ENCODE measurements at regions not wholly inside any gene's neighbourhood (a gene's known extent, or its start where the extent isn't known, plus 50 kb on each side); places are given as distances from the start of the nearest gene placed in this dataset.

DNA sequence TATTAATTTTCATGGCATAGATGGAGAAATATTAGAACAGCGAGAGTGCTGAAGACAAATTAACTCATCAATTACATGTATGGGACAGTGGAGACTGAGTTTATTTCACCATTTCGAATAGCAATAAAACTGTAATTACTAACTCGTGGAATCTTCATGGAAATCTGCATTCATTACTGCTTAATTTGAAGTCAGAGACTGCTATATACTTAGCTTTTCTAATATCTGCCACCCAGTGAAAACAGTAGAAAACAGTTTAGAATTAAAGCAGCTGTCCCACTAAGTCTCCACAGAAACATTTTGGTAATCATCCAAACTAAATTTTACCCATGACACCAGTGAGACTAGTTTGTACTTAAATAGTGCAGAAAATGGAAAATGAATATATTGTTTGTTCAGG is 56.8 kb downstream of the IZUMO3 start:
- no peak overlapping the region for H3K27ac ChIP-seq
- intact Hi-C loops (cut with DNase I) = no loop called here
- H3K27me3 ChIP-seq = no peaks in the 10 kb centered on the region
- H3K36me3 ChIP-seq = no peaks in the 10 kb centered on the region
- TF ChIP-seq, protein P1, sequence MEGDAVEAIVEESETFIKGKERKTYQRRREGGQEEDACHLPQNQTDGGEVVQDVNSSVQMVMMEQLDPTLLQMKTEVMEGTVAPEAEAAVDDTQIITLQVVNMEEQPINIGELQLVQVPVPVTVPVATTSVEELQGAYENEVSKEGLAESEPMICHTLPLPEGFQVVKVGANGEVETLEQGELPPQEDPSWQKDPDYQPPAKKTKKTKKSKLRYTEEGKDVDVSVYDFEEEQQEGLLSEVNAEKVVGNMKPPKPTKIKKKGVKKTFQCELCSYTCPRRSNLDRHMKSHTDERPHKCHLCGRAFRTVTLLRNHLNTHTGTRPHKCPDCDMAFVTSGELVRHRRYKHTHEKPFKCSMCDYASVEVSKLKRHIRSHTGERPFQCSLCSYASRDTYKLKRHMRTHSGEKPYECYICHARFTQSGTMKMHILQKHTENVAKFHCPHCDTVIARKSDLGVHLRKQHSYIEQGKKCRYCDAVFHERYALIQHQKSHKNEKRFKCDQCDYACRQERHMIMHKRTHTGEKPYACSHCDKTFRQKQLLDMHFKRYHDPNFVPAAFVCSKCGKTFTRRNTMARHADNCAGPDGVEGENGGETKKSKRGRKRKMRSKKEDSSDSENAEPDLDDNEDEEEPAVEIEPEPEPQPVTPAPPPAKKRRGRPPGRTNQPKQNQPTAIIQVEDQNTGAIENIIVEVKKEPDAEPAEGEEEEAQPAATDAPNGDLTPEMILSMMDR (IDR thresholded peaks at IDR 0.05) = no peak
- 53 to 55% methylated on average over 3 of the region's 3 CpGs for WGBS, 2 donors
- DNase-seq = no peak
- no peak overlapping the region for H3K4me3 ChIP-seq
- no peaks in the 10 kb centered on the region for H3K9me3 ChIP-seq
- H3K4me1 ChIP-seq = no peaks in the 10 kb centered on the region

DNA sequence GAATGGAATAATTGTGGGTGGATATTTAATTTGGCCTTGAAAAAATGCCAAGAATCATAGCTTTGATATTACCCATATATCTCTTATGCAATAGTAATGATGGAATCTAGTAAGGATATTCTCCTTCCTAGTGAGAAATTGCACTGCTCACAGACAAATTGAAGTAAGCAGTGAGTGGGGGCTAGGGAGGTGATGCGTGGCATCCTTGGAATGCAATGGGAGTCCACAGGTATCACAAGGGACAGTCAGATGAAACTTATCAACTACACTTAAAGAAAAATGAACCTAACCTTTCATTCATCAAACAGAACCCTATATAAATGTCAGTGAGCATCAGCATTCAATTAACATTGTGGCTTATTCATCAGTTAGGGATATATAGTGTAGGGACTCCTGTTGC is 57.8 kb downstream of the IZUMO3 start:
- Histone ChIP-seq H3K27me3 (no peaks in the 10 kb centered on the region), H3K4me3 (no peak overlapping the region), H3K9me3 (no peaks in the 10 kb centered on the region), H3K27ac (no peak overlapping the region), H3K4me1 (no peaks in the 10 kb centered on the region), H3K36me3 (no peaks in the 10 kb centered on the region)
- intact Hi-C loops (cut with DNase I) = no loop called here
- 73 to 77% methylated on average over 1 of the region's 1 CpG for WGBS, 2 donors
- TF ChIP-seq, protein P1 (IDR thresholded peaks at IDR 0.05) = no peak
- no peak for TF ChIP-seq POLR2A (IDR thresholded peaks at IDR 0.05)
- DNase-seq = no peak

DNA sequence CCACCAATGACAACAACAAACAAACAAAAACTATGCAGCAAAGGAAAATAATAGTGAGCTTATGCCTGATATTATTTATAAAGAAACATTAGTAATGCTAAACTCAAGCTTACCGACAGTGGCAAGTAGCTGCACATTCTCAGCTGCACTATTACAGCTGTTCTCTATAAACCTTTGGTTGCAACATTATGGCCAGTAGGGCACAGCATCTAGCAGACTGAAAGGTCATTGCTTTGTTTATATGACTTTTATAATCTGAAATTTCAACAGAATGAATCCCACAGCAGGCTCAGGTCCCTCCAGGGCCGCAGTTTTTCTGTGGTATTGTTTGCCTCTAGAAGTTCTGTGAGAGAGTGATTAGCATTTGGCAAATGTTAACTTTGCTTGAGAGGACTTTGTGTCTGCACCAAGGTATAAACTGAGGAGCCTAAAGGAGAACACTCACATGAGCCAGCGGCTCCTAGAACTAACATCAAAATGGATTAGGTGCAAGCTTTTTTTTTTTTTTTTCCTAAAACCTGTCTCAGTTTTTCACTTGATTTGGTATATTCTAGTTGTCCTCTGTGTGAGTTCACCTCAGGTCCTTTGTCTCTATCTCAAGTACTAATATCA is 58.3 kb downstream of the IZUMO3 start:
- H3K4me3 ChIP-seq = no peak overlapping the region
- no peak overlapping the region for H3K27ac ChIP-seq
- no peak for TF ChIP-seq POLR2A (IDR thresholded peaks at IDR 0.05)
- TF ChIP-seq, protein P1 (IDR thresholded peaks at IDR 0.05) = no peak
- 43 to 47% methylated on average over 3 of the region's 3 CpGs for WGBS, 2 donors
- H3K9me3 ChIP-seq = no peaks in the 10 kb centered on the region
- intact Hi-C loops (cut with DNase I) = no loop called here
- no peaks in the 10 kb centered on the region for H3K36me3 ChIP-seq
- H3K4me1 ChIP-seq = no peaks in the 10 kb centered on the region
- no peak for DNase-seq
- no peaks in the 10 kb centered on the region for H3K27me3 ChIP-seq

DNA sequence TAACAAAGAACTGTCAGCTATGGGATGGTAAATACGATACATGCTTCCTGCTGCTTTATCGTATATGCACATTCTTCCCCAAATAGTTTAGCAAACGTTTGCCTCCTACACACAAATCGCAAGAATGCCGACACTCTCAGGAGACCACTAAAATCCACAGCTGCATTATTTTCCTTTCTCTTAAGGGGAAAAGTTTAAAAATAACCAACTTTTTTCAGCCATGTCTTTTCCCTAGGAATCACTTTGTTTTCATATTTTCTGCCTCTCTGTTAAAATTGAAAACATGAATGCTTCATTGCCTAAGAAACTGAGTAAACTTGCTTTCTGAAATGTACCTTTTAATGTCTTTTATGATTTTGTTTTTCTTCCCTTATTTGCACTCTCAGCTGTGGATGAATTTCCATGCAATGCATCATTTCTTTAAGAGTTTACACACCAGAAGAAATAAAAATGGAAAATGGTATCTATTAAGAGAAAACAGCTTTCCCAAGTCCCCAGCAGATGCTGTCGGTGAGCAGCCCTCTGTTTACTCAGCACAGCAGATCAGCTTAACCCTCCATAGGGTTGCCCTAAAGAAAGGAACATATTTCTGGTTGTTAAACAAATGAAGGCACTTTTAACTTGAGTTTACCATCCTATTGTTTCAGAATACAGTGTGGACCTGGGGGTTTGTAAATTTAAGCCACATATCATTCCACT is 66.2 kb downstream of the IZUMO3 start:
- H3K36me3 ChIP-seq = no peaks in the 10 kb centered on the region
- no peaks in the 10 kb centered on the region for H3K4me1 ChIP-seq
- TF ChIP-seq, protein P1 (IDR thresholded peaks at IDR 0.05) = no peak
- no peak for TF ChIP-seq POLR2A (IDR thresholded peaks at IDR 0.05)
- no peak for DNase-seq
- H3K27me3 ChIP-seq = no peaks in the 10 kb centered on the region
- intact Hi-C loops (cut with DNase I) = no loop called here
- H3K4me3 ChIP-seq = no peak overlapping the region
- no peaks in the 10 kb centered on the region for H3K9me3 ChIP-seq
- no peak overlapping the region for H3K27ac ChIP-seq
- WGBS, 2 donors = 13 to 27% methylated on average over 6 of the region's 6 CpGs

DNA sequence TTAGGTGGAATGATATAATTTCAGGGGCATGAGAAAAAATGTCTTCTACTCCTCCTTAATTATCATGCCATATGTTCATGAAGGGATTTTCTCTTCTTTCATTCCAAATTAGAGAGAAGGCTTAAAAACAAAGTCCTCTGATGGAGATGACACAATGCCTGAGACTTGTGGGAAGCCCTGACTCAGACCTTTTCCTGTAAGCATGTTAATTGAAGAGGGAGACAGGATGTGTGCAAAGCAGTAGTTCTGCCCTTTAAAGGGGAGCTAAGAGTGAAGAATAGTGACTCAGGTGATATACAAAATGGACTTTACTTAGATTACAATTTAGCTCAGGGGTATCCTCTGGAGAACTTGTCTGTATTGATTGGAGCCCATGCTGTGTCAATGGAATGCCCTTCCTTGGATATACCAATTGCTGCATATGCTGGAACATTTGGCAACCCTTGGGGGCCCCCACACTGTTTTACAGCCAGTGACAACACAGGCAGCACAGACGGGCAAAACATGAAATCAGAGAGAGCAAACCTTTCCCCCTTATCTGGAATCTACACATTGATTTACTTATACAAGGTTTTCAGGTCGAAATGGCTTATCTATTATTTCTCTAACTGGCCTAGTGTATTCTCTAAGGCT is 81.3 kb downstream of the IZUMO3 start:
- H3K27ac ChIP-seq = no peak overlapping the region
- intact Hi-C loops (cut with DNase I) = no loop called here
- H3K9me3 ChIP-seq = no peaks in the 10 kb centered on the region
- no peaks in the 10 kb centered on the region for H3K4me1 ChIP-seq
- WGBS, 2 donors = 21 to 26% methylated on average over 2 of the region's 2 CpGs
- no peaks in the 10 kb centered on the region for H3K27me3 ChIP-seq
- TF ChIP-seq, protein P1 (IDR thresholded peaks at IDR 0.05) = no peak
- no peak for TF ChIP-seq POLR2A (IDR thresholded peaks at IDR 0.05)
- no peak for DNase-seq
- H3K36me3 ChIP-seq = no peaks in the 10 kb centered on the region
- H3K4me3 ChIP-seq = no peak overlapping the region

Data from esophagus squamous epithelium (tissue), 5 donors.